IMR-90 (cell line): ENCODE measurements at regions not wholly inside any gene's neighbourhood (a gene's known extent, or its start where the extent isn't known, plus 50 kb on each side); places are given as distances from the start of the nearest gene placed in this dataset.

ENCODE experiments used
- ATAC-seq: fragments of 200-7000 bp; cut with Tn5 transposase; 2 replicates; pipeline ENCODE4 v1.9.1; 2020; ENCODE audit warnings: low read depth, mild to moderate bottlenecking, moderate library complexity
- BruUV-seq: library from RNA; stranded (reverse); fragments of 400-500 nt; replicated peaks from 2 replicates; lab custom pipeline; 2021; lab: Mats Ljungman, UMichigan
- CTCF ChIA-PET: fragments of 300-600 bp; formaldehyde crosslinking; extraction: SDS; loops from one replicate; lab custom pipeline; 2021; ENCODE audit warnings: antibody characterized with exemption; lab: Yijun Ruan, JAX
- POLR2A ChIA-PET: fragments of 300-600 bp; sonication (Branson Sonifier 250); formaldehyde crosslinking; loops from one replicate; lab custom pipeline; 2022; ENCODE audit warnings: antibody characterized with exemption; ENCODE audit not compliant: unreplicated experiment; lab: Charles Lee
- DNase-seq: peaks from one replicate; pipeline ENCODE4 v3.0.0; 2013
- H2AFZ ChIP-seq: replicated peaks from 2 replicates; pipeline ENCODE3; 2013; ENCODE audit warnings: low read length, mild to moderate bottlenecking; ENCODE audit not compliant: poor library complexity
- H2AK5ac ChIP-seq: 2 replicates; pipeline ENCODE4 v1.6.1; 2013; ENCODE audit warnings: low read depth, low read length, inconsistent platforms
- H2AK9ac ChIP-seq: replicated peaks from 2 replicates; pipeline ENCODE3; 2013; ENCODE audit warnings: mild to moderate bottlenecking, low read depth, low read length, moderate library complexity; ENCODE audit not compliant: poor library complexity
- H2BK120ac ChIP-seq: 2 replicates; pipeline ENCODE4 v1.6.1; 2013; ENCODE audit warnings: low read depth, low read length, inconsistent platforms
- H2BK15ac ChIP-seq: 3 replicates; pipeline ENCODE4 v1.6.1; 2013; ENCODE audit warnings: low read depth, low read length, inconsistent platforms
- H2BK20ac ChIP-seq: 2 replicates; pipeline ENCODE4 v1.6.1; 2013; ENCODE audit warnings: low read depth, mild to moderate bottlenecking, inconsistent platforms, low read length, moderate library complexity
- H2BK5ac ChIP-seq: 2 replicates; pipeline ENCODE4 v1.6.1; 2013; ENCODE audit warnings: mild to moderate bottlenecking, low read depth, low read length, inconsistent platforms; ENCODE audit not compliant: poor library complexity, severe bottlenecking
- H3K14ac ChIP-seq: replicated peaks from 2 replicates; pipeline ENCODE4 v1.6.1; 2013; ENCODE audit warnings: low read depth, low read length, inconsistent platforms
- H3K18ac ChIP-seq: 2 replicates; pipeline ENCODE4 v1.6.1; 2013; ENCODE audit warnings: low read depth, low read length, control low read depth
- H3K23ac ChIP-seq: 2 replicates; pipeline ENCODE4 v1.6.1; 2013; ENCODE audit warnings: low read depth, low read length, inconsistent platforms
- H3K27ac ChIP-seq: 2 replicates; pipeline ENCODE4 v1.5.1; 2013; ENCODE audit warnings: mild to moderate bottlenecking, control low read depth, low read length; ENCODE audit not compliant: insufficient read depth
- H3K27me3 ChIP-seq: 2 replicates; pipeline ENCODE4 v1.6.1; 2013; ENCODE audit warnings: low read length; ENCODE audit not compliant: control insufficient read depth, insufficient read depth
- H3K36me3 ChIP-seq: 2 replicates; pipeline ENCODE4 v1.6.1; 2013; ENCODE audit warnings: low read length, mixed read lengths; ENCODE audit not compliant: control insufficient read depth, insufficient read depth
- H3K4ac ChIP-seq: 2 replicates; pipeline ENCODE4 v1.6.1; 2013; ENCODE audit warnings: low read depth, low read length, inconsistent platforms
- H3K4me1 ChIP-seq: 2 replicates; pipeline ENCODE4 v1.6.1; 2013; ENCODE audit warnings: low read length, mixed read lengths; ENCODE audit not compliant: control insufficient read depth, insufficient read depth
- H3K4me2 ChIP-seq: 2 replicates; pipeline ENCODE4 v1.6.1; 2013; ENCODE audit warnings: low read depth, mild to moderate bottlenecking, control low read depth, low read length, moderate library complexity
- H3K4me3 ChIP-seq: 2 replicates; pipeline ENCODE4 v1.5.1; 2013; ENCODE audit warnings: low read depth, mild to moderate bottlenecking, control low read depth, low read length, moderate library complexity; ENCODE audit not compliant: insufficient read depth
- H3K56ac ChIP-seq: 2 replicates; pipeline ENCODE4 v1.6.1; 2013; ENCODE audit warnings: low read length, inconsistent platforms; ENCODE audit not compliant: insufficient read depth; ENCODE audit errors: extremely low read depth
- H3K79me1 ChIP-seq, 2 experiments: 2 replicates each; pipeline ENCODE4 v1.6.1; 2013; ENCODE audit warnings: low read length in 2 of 2, inconsistent platforms in 1 of 2, low read depth in 1 of 2
- H3K9ac ChIP-seq: 2 replicates; pipeline ENCODE4 v1.6.1; 2013; ENCODE audit warnings: low read depth, low read length, control low read depth
- H3K9me1 ChIP-seq: 2 replicates; pipeline ENCODE4 v1.6.1; 2013; ENCODE audit warnings: low read length, inconsistent platforms; ENCODE audit not compliant: insufficient read depth
- H3K9me3 ChIP-seq: 2 replicates; pipeline ENCODE4 v1.6.1; 2013; ENCODE audit warnings: low read length; ENCODE audit not compliant: control insufficient read depth, insufficient read depth
- H4K20me1 ChIP-seq: 2 replicates; pipeline ENCODE4 v1.6.1; 2013; ENCODE audit warnings: low read length, inconsistent platforms; ENCODE audit not compliant: insufficient read depth
- H4K5ac ChIP-seq: 2 replicates; pipeline ENCODE4 v1.6.1; 2013; ENCODE audit warnings: mild to moderate bottlenecking, low read depth, low read length, control low read depth
- H4K8ac ChIP-seq, 2 experiments: 2 replicates each; pipeline ENCODE4 v1.6.1; 2013; ENCODE audit warnings: low read depth in 2 of 2, low read length in 2 of 2, control low read depth in 1 of 2, inconsistent platforms in 1 of 2
- H4K91ac ChIP-seq: 2 replicates; pipeline ENCODE4 v1.6.1; 2013; ENCODE audit warnings: low read depth, low read length, inconsistent platforms; ENCODE audit not compliant: insufficient read depth
- BHLHE40 ChIP-seq: fragments of 150-350 bp; IDR thresholded peaks from 2 replicates; pipeline ENCODE4 v1.6.1; 2016; ENCODE audit warnings: mild to moderate bottlenecking, low read depth, low read length
- CEBPB ChIP-seq: IDR thresholded peaks from 2 replicates; pipeline ENCODE4 v1.6.1; 2012; ENCODE audit warnings: low read depth, low read length, improper control_type of control experiment
- CHD1 ChIP-seq: IDR thresholded peaks from 2 replicates; pipeline ENCODE4 v1.6.1; 2012; ENCODE audit warnings: low read depth, low read length, improper control_type of control experiment
- ELK1 ChIP-seq: fragments of 150-350 bp; IDR thresholded peaks from 2 replicates; pipeline ENCODE4 v1.6.1; 2016; ENCODE audit warnings: low read depth, mild to moderate bottlenecking, low read length, moderate library complexity, borderline replicate concordance
- FOS ChIP-seq: fragments of 150-350 bp; IDR thresholded peaks from 2 replicates; pipeline ENCODE4 v1.6.1; 2016; ENCODE audit warnings: low read depth, low read length
- MAFK ChIP-seq: IDR thresholded peaks from 2 replicates; pipeline ENCODE4 v1.6.1; 2012; ENCODE audit warnings: low read depth, low read length, improper control_type of control experiment
- MAZ ChIP-seq: IDR thresholded peaks from 2 replicates; pipeline ENCODE4 v1.6.1; 2012; ENCODE audit warnings: low read depth, mild to moderate bottlenecking, low read length, improper control_type of control experiment, moderate library complexity, borderline replicate concordance
- MXI1 ChIP-seq: IDR thresholded peaks from 2 replicates; pipeline ENCODE4 v1.6.1; 2012; ENCODE audit warnings: low read depth, mild to moderate bottlenecking, low read length, moderate library complexity, borderline replicate concordance
- NFE2L2 ChIP-seq: fragments of 150-350 bp; IDR thresholded peaks from 2 replicates; pipeline ENCODE4 v1.6.1; 2016; ENCODE audit warnings: low read depth, mild to moderate bottlenecking, low read length
- RAD21 ChIP-seq: IDR thresholded peaks from 2 replicates; pipeline ENCODE4 v1.6.1; 2012; ENCODE audit warnings: low read length, improper control_type of control experiment
- RCOR1 ChIP-seq: IDR thresholded peaks from 2 replicates; pipeline ENCODE4 v1.6.1; 2012; ENCODE audit warnings: mild to moderate bottlenecking, low read length, improper control_type of control experiment; ENCODE audit not compliant: insufficient replicate concordance
- RFX5 ChIP-seq: IDR thresholded peaks from 2 replicates; pipeline ENCODE4 v1.8.0; 2012; ENCODE audit warnings: low read depth, mild to moderate bottlenecking, low read length, moderate library complexity
- WGBS, 2 experiments: methylation state at CpG; one replicate each; pipeline versions ENCODE4 v1.1.5 to v1.1.7; 2013; ENCODE audit warnings: missing lambda C conversion rate in 2 of 2; ENCODE audit not compliant: insufficient read length in 1 of 2; ENCODE audit errors: extremely low coverage in 2 of 2; 5-methylcytosine and 5-hydroxymethylcytosine counted together
- dilution Hi-C: fragments of 300-500 bp; cut with HindIII; formaldehyde crosslinking; loops from one replicate; pipeline ENCODE4 v1.14.3; 2018; ENCODE audit warnings: low sequenced_read_pairs; ENCODE audit not compliant: unreplicated experiment
- in situ Hi-C: fragments of 300-500 bp; cut with MboI; formaldehyde crosslinking; loops from 3 replicates; pipeline ENCODE4 v1.14.3; 2019; ENCODE audit warnings: low sequenced_read_pairs, inconsistent platforms, mixed read lengths
- intact Hi-C: fragments of 100-400 bp; cut with micrococcal nuclease; formaldehyde crosslinking; loops from 2 replicates; pipeline ENCODE4 v1.10.0; 2022
- TF ChIP-seq, protein P1 (sequence below): conservative IDR thresholded peaks from 2 replicates; pipeline ENCODE4 v1.5.1; 2012; ENCODE audit warnings: mild to moderate bottlenecking, low read depth, low read length, improper control_type of control experiment

DNA sequence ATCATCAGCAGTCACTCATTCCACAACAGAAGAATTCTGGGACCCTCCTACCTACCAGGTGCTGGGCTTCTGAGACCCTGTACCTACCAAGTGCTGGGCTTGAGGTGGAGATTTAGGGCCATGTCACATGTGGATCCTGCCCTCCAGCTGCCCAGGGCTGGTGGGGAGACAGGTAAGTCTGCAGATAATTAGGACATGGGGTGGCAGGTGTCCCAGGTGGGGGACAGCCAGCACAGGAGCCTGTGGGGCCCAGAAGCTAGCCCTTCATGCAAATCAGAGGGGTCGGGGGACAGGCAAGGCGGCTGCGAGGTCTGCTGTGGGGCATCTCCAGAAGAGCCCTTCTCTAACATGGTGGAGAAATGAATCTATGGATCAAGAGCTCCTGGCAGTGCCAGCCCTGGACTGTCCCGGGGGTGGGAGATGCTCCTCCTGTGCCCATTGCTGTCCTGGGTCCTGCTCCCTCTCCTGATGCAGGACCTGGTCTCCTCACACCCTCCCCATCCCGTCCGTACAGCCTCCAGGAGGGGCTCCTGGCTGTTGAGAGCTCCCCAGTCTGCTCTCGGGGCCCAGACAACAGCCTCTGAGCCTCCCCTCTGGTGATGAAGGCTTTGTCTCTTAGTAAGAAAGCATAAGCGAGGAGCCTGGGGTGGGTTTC lies 106.3 kb upstream of the GLI2 start:
- in situ Hi-C loops = no loop called here
- no TSS peak for BruUV-seq

More for the DNA sequence above, 106.3 kb upstream of the GLI2 start:
- no peak overlapping the region for H3K56ac ChIP-seq
- H3K4me1 ChIP-seq = peaks cover 5% of the 10 kb centered on the region; the same call in 1 of the 2 replicates
- no peak overlapping the region for H3K23ac ChIP-seq
- no peak overlapping the region for H3K4me2 ChIP-seq
- no peak overlapping the region for H2BK15ac ChIP-seq
- no peak overlapping the region for H2BK20ac ChIP-seq
- no peaks in the 10 kb centered on the region for H3K9me1 ChIP-seq
- no peak overlapping the region for H4K8ac ChIP-seq
- no peaks in the 10 kb centered on the region for H4K20me1 ChIP-seq
- H3K14ac ChIP-seq = no peak overlapping the region
- intact Hi-C loops = no loop called here
- no peak overlapping the region for H2AK9ac ChIP-seq
- no peak overlapping the region for H3K27ac ChIP-seq
- DNase-seq (no peak), ATAC-seq (no peak)
- TF ChIP-seq RAD21 (no peak), CEBPB (no peak), NFE2L2 (no peak), CHD1 (no peak), RFX5 (no peak), MXI1 (no peak), MAZ (no peak), RCOR1 (no peak), ELK1 (no peak), MAFK (no peak), BHLHE40 (no peak), FOS (no peak)
- TF ChIP-seq, protein P1, sequence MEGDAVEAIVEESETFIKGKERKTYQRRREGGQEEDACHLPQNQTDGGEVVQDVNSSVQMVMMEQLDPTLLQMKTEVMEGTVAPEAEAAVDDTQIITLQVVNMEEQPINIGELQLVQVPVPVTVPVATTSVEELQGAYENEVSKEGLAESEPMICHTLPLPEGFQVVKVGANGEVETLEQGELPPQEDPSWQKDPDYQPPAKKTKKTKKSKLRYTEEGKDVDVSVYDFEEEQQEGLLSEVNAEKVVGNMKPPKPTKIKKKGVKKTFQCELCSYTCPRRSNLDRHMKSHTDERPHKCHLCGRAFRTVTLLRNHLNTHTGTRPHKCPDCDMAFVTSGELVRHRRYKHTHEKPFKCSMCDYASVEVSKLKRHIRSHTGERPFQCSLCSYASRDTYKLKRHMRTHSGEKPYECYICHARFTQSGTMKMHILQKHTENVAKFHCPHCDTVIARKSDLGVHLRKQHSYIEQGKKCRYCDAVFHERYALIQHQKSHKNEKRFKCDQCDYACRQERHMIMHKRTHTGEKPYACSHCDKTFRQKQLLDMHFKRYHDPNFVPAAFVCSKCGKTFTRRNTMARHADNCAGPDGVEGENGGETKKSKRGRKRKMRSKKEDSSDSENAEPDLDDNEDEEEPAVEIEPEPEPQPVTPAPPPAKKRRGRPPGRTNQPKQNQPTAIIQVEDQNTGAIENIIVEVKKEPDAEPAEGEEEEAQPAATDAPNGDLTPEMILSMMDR = no peak
- H3K18ac ChIP-seq = no peak overlapping the region
- H4K91ac ChIP-seq = no peak overlapping the region
- H2AFZ ChIP-seq = no peak overlapping the region
- 64% methylated on average over 3 of the region's 8 CpGs; no CpG with 5 or more reads in 1 of the 2 experiments for WGBS, 2 experiments
- no peaks in the 10 kb centered on the region for H3K36me3 ChIP-seq
- H3K79me1 ChIP-seq = no peaks in the 10 kb centered on the region
- H2BK120ac ChIP-seq = no peak overlapping the region
- peaks cover 8% of the 10 kb centered on the region for H3K9me3 ChIP-seq
- CTCF ChIA-PET = no interaction called here
- no peak overlapping the region for H2BK5ac ChIP-seq
- H2AK5ac ChIP-seq = no peak overlapping the region
- no peak overlapping the region for H3K4ac ChIP-seq
- H3K27me3 ChIP-seq = peaks cover 49% of the 10 kb centered on the region
- no peak overlapping the region for H4K5ac ChIP-seq
- POLR2A ChIA-PET = no interaction called here
- dilution Hi-C loops = no loop called here
- no peak overlapping the region for H3K9ac ChIP-seq
- no peak overlapping the region for H3K4me3 ChIP-seq
